PFSK-1 (cell line): ENCODE measurements at regions not wholly inside any gene's neighbourhood (a gene's known extent, or its start where the extent isn't known, plus 50 kb on each side); places are given as distances from the start of the nearest gene placed in this dataset.

Source experiments
- FOXP2 ChIP-seq: optimal IDR thresholded peaks from 2 replicates; pipeline ENCODE3; 2011; ENCODE audit warnings: borderline replicate concordance, control low read depth, inconsistent platforms; ENCODE audit not compliant: insufficient read depth; ENCODE audit errors: extremely low read length, extremely low read depth
- POLR2AphosphoS5 ChIP-seq: IDR thresholded peaks from 2 replicates; pipeline ENCODE4 v1.6.1; 2012; ENCODE audit warnings: low read depth, mild to moderate bottlenecking, control low read depth, low read length, moderate library complexity
- SIN3A ChIP-seq: IDR thresholded peaks from 2 replicates; pipeline ENCODE4 v1.6.1; 2012; ENCODE audit warnings: mild to moderate bottlenecking, low read length, moderate library complexity, borderline replicate concordance; ENCODE audit not compliant: insufficient read depth
- TAF1 ChIP-seq: IDR thresholded peaks from 2 replicates; pipeline ENCODE4 v1.6.1; 2012; ENCODE audit warnings: low read length, control low read depth, borderline replicate concordance; ENCODE audit not compliant: insufficient read depth
- TF ChIP-seq, protein P1 (sequence below), 2 experiments: IDR thresholded peaks; 2 replicates each; pipeline versions ENCODE4 v1.6.1 to v1.8.0; 2011 to 2012; ENCODE audit warnings: low read depth in 2 of 2, low read length in 2 of 2, control low read depth in 1 of 2, inconsistent platforms in 1 of 2, mild to moderate bottlenecking in 1 of 2, moderate library complexity in 1 of 2; ENCODE audit not compliant: insufficient read depth in 1 of 2

DNA sequence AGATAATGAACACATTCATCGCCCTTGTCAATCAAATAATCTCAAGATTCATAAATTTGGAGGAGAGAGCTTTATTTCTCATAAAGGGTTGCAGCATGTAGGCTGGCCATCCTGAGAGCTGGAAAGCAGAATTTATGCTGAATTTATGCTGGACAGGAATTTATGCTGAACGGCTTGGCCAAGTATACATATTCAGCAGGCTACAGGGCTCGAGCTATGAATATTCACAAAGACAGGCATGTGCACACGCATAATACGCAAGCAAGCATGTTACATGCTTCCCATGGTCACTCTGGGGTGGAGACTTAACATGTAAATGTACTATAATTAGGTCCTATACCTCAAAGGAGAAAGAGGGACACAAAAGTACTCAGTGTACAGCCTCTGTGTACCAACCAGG is 618.8 kb downstream of the METTL4 start:
- TF ChIP-seq SIN3A (no peak), FOXP2 (no peak), POLR2AphosphoS5 (no peak)

DNA sequence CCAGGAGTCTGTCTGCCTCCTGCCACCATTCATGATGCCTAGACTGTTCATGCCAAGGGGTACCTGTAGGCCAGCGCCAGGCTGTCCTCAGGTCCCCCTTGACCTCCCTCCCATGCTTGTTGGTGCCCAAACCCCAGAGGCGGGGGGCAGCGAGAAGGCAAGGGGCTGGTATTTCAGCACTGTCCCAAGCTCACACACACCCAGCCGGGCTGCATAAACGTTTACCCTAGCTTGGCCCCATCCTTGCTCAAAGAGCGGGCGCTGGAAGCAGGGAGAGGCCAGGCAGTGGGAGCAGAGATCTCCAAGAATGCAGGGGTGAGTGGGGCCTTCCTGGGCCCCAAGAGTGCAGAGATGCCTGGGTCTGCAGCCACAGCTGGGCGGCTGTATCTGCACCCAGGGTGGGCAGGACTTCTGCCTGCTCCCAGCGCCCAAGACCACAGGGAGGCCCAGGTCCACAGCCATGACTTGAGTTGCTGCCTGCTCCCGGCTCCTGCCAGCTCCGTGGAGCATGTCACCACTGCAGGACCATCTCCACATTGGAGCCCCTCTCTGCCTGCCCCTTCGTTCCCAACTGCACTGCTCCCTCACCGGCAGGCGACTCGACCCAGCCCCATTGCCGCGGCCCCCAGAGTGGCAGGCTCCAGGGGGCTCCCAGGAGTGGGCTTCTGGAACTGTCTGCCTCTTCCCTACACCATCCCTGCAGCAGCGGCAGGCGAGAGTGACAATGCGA is 616.6 kb downstream of the METTL4 start:
- no peak for TF ChIP-seq POLR2AphosphoS5
- no peak for TF ChIP-seq TAF1
- no peak for TF ChIP-seq SIN3A
- TF ChIP-seq, protein P1, sequence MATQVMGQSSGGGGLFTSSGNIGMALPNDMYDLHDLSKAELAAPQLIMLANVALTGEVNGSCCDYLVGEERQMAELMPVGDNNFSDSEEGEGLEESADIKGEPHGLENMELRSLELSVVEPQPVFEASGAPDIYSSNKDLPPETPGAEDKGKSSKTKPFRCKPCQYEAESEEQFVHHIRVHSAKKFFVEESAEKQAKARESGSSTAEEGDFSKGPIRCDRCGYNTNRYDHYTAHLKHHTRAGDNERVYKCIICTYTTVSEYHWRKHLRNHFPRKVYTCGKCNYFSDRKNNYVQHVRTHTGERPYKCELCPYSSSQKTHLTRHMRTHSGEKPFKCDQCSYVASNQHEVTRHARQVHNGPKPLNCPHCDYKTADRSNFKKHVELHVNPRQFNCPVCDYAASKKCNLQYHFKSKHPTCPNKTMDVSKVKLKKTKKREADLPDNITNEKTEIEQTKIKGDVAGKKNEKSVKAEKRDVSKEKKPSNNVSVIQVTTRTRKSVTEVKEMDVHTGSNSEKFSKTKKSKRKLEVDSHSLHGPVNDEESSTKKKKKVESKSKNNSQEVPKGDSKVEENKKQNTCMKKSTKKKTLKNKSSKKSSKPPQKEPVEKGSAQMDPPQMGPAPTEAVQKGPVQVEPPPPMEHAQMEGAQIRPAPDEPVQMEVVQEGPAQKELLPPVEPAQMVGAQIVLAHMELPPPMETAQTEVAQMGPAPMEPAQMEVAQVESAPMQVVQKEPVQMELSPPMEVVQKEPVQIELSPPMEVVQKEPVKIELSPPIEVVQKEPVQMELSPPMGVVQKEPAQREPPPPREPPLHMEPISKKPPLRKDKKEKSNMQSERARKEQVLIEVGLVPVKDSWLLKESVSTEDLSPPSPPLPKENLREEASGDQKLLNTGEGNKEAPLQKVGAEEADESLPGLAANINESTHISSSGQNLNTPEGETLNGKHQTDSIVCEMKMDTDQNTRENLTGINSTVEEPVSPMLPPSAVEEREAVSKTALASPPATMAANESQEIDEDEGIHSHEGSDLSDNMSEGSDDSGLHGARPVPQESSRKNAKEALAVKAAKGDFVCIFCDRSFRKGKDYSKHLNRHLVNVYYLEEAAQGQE (IDR thresholded peaks at IDR 0.05; ENCODE audit: insufficient read depth in 1 of 2, low read depth in 2 of 2, low read length in 2 of 2): no peak
- no peak for TF ChIP-seq FOXP2

DNA sequence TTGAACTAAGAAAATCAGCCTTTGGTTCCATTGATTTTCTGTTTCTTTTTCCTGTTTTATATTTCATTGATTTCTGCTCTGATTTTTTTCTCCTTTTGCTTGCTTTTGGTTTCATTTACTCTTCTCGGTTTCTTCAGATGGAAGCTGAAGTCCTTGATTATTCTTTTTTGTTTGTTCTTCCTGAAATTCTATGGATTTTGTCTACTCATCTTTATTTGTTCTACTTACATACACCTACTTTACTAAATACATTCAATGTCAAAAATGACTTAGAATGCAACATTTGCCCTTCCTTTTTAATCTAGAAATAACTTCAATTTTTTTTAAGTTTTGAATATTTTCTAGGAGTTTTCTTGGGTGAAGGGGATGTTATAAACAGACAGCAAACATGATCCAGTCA is 612.5 kb downstream of the METTL4 start:
- TF ChIP-seq FOXP2 (no peak), TAF1 (no peak)

DNA sequence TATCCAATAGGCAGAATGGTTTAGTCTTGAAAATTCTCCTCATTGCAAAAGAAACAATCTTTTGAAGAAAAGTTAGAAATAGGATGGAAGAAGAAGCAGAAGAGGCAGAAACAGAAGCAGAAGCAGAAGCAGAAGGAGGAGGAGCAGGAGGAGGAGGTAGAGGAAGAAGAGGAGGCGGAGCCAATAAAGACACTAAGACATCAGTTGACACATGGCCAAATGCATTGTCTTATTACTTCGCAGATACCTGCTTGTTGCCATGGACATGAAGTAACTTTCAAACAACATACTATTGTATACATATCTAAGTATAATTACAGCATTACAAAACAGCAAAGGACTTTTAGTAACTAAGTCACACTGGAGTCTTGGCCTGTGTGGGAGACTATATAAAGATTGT is 606.3 kb downstream of the METTL4 start:
- TF ChIP-seq, protein P1 (IDR thresholded peaks at IDR 0.05; ENCODE audit: insufficient read depth in 1 of 2, low read depth in 2 of 2, low read length in 2 of 2): no peak
- TF ChIP-seq TAF1 (no peak), POLR2AphosphoS5 (no peak), FOXP2 (no peak), SIN3A (no peak)

DNA sequence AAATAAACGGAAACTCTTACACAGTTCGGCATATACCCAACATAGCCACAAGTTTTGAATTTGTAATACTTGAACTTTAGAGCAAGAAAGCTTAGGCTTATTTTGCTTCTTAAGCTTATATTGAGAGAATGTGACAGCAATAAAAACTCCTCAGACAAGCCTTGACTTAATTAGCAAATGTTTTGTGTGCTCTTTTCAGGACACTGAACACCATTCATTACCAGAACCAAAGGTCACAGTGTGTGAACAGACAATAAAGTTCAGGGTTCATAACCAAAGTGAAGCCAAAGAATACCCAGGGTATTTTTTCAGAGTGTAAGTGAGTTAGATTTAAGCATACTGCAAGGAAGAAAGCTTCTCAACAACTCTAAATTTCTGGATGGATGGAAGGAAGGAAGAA is 605.8 kb downstream of the METTL4 start:
- TF ChIP-seq POLR2AphosphoS5 (no peak), SIN3A (no peak), TAF1 (no peak), FOXP2 (no peak)
- TF ChIP-seq, protein P1 (IDR thresholded peaks at IDR 0.05; ENCODE audit: insufficient read depth in 1 of 2, low read depth in 2 of 2, low read length in 2 of 2): no peak

DNA sequence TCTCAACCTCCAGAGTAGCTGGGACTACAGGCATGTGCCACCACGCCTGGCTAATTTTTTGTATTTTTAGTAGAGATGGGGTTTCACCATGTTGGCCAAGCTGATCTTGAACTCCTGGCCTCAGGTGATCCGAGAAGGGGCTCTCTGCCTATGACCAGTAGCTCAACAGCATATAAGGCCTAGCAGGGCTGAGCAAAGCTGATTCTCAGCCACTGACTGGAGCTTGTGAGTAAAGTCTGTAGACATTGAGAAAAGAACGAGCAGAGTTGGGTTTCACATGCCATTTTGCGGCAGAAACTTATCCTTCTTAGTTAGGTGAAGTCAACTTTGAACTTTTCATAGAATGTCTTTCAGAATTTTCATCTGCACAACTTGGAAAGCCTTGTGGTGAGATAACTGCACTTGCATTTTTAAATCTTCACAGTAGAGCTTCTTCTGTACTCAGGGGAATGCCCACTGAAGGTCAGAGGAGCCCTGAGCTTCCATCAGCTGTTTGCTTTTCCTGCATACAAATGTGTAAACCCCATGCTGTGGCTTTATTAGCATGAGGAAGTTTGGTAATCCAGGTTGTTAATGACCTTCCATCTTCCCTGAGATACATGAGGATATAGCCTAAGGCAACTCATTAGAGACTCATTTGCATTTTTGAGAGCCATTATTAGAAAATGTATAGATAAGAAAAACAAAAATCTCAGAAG is 602.4 kb downstream of the METTL4 start:
- no peak for TF ChIP-seq FOXP2
- no peak for TF ChIP-seq TAF1
- TF ChIP-seq SIN3A: no peak
- TF ChIP-seq, protein P1 (IDR thresholded peaks at IDR 0.05; ENCODE audit: insufficient read depth in 1 of 2, low read depth in 2 of 2, low read length in 2 of 2): no peak
- TF ChIP-seq POLR2AphosphoS5: no peak
